Renal cortical epithelial cell (primary cell): ENCODE measurements at regions not wholly inside any gene's neighbourhood (a gene's known extent, or its start where the extent isn't known, plus 50 kb on each side); places are given as distances from the start of the nearest gene placed in this dataset.

Experiments
- DNase-seq: peaks from one replicate; pipeline ENCODE4 v3.0.0-alpha.2; 2011; ENCODE audit warnings: low read depth

- DNase-seq = peak; percentile 56
These were observed 185.1 kb downstream of the KIF2B start for GRCh38 chr17:54007855-54008254.

GRCh38 chr17:54009502-54009901 is 186.8 kb downstream of the KIF2B start:
- DNase-seq = no peak

- DNase-seq = no peak
These were observed 190.3 kb downstream of the KIF2B start for GRCh38 chr17:54013072-54013471.

GRCh38 chr17:54015734-54016133 is 193.0 kb downstream of the KIF2B start:
- DNase-seq = no peak

- DNase-seq = no peak
These were observed 198.7 kb downstream of the KIF2B start for GRCh38 chr17:54021418-54021817.

GRCh38 chr17:54028986-54029580 is 206.4 kb downstream of the KIF2B start:
- DNase-seq = no peak

- no peak for DNase-seq
These were observed 207.3 kb downstream of the KIF2B start for GRCh38 chr17:54029986-54030385.

- no peak for DNase-seq
These were observed 223.8 kb downstream of the KIF2B start for GRCh38 chr17:54046570-54046969.

GRCh38 chr17:54063639-54064038 is 240.9 kb downstream of the KIF2B start:
- DNase-seq = no peak

- DNase-seq = no peak
These were observed 262.3 kb downstream of the KIF2B start for GRCh38 chr17:54085020-54085419.

GRCh38 chr17:54085934-54086333 is 263.2 kb downstream of the KIF2B start:
- no peak for DNase-seq

GRCh38 chr17:54096216-54096615 is 273.5 kb downstream of the KIF2B start:
- no peak for DNase-seq

GRCh38 chr17:54099221-54099620 is 276.5 kb downstream of the KIF2B start:
- DNase-seq = no peak

GRCh38 chr17:54102246-54102645 is 279.5 kb downstream of the KIF2B start:
- DNase-seq = no peak

GRCh38 chr17:54111576-54111975 is 288.8 kb downstream of the KIF2B start:
- DNase-seq = no peak

GRCh38 chr17:54117452-54117851 is 294.7 kb downstream of the KIF2B start:
- DNase-seq = no peak

- no peak for DNase-seq
These were observed 301.7 kb downstream of the KIF2B start for GRCh38 chr17:54124456-54124855.

- DNase-seq = no peak
These were observed 330.7 kb downstream of the KIF2B start for GRCh38 chr17:54153423-54153822.

- DNase-seq = no peak
These were observed 334.8 kb downstream of the KIF2B start for GRCh38 chr17:54157542-54157941.

GRCh38 chr17:54172096-54172984 is 349.6 kb downstream of the KIF2B start:
- peak; percentile 45 for DNase-seq

GRCh38 chr17:54172985-54173316 is 350.2 kb downstream of the KIF2B start:
- DNase-seq = peak; percentile 7

- no peak for DNase-seq
These were observed 355.0 kb downstream of the KIF2B start for GRCh38 chr17:54177606-54178308.

GRCh38 chr17:54180950-54181349 is 358.2 kb downstream of the KIF2B start:
- no peak for DNase-seq
